ENCODE measurements at regions not wholly inside any gene's neighbourhood (a gene's known extent, or its start where the extent isn't known, plus 50 kb on each side); places are given as distances from the start of the nearest gene placed in this dataset.

DNA sequence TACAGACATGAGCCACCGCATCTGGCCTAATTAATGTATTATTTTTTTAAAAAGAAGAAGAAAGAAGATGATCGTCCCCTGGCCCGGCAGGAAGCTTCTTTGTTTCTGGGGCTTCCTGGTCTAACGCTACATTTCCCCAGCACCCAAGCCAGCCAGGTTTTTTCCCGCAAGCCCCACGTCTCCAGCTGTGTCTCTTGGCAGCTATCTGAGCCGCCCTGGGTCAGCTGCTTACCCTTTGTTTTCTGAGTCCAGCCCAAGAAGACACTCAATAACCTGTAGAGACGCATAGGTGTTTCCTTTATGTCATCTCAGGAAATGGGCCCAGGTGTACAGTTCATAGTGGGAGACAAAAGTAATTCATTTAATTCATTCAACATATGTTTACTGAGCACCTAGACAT lies 110.2 kb downstream of the MTPAP start:
- no peak overlapping the region for H3K4me3 ChIP-seq
- no peaks in the 10 kb centered on the region for H3K27me3 ChIP-seq
- TF ChIP-seq CTCF (IDR thresholded peaks at IDR 0.05) (no peak), POLR2A (IDR thresholded peaks at IDR 0.05) (no peak)
- DNase-seq: no peak
- no peaks in the 10 kb centered on the region for H3K36me3 ChIP-seq
- no peaks in the 10 kb centered on the region for H3K4me1 ChIP-seq
- intact Hi-C loops (cut with DNase I; ENCODE audit: low total_unique reads): no loop called here
- H3K9me3 ChIP-seq: no peaks in the 10 kb centered on the region
- H3K27ac ChIP-seq: no peak overlapping the region

DNA sequence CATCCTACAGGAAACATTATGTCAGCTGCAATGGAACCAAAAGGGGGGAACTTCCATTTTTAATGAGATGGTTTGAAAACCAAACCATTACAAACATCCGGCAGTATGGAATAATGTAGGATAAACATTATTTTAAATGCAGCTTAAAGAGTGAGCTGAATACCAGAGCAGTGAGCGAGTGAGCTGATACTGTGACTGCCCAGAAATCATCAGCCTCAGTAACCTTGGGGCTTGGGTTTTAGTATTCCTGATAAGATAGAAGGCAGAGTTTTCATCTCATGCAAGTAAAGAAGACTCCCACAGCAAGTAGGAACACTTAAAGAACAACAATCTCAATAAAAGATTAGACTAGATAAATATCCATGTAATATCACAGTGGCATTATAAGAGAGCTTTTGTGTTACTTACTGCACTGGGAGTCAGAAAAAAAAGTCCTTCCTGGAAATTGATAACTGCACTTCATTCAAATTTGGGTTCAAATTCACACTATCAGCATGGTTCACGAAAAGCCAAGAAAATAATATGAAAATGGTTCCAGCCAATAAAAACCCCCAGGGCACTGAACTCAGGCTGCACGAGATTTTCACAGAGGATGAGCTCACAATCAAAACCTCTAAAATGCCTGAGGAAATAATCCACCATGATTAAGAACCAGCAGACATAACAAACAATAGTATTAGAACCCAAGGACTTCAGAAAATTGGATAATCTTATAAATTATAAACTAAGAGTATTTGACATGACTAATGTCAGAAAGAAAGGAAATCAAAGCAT lies 115.7 kb downstream of the MTPAP start:
- intact Hi-C loops (cut with DNase I; ENCODE audit: low total_unique reads): no loop called here
- Histone ChIP-seq H3K27ac (no peak overlapping the region), H3K4me3 (no peak overlapping the region), H3K27me3 (no peaks in the 10 kb centered on the region), H3K9me3 (no peaks in the 10 kb centered on the region), H3K36me3 (no peaks in the 10 kb centered on the region), H3K4me1 (no peaks in the 10 kb centered on the region)
- DNase-seq: no peak
- TF ChIP-seq CTCF (IDR thresholded peaks at IDR 0.05) (no peak), POLR2A (IDR thresholded peaks at IDR 0.05) (no peak)

GRCh38 chr10:30231709-30232108 lies 117.4 kb downstream of the MTPAP start:
- intact Hi-C loops (cut with DNase I; ENCODE audit: low total_unique reads): no loop called here
- Histone ChIP-seq H3K4me3 (no peak overlapping the region), H3K9me3 (no peaks in the 10 kb centered on the region), H3K4me1 (no peaks in the 10 kb centered on the region), H3K36me3 (no peaks in the 10 kb centered on the region), H3K27ac (no peak overlapping the region), H3K27me3 (no peaks in the 10 kb centered on the region)
- no peak for TF ChIP-seq POLR2A (IDR thresholded peaks at IDR 0.05)
- no peak for TF ChIP-seq CTCF (IDR thresholded peaks at IDR 0.05)
- no peak for DNase-seq

DNA sequence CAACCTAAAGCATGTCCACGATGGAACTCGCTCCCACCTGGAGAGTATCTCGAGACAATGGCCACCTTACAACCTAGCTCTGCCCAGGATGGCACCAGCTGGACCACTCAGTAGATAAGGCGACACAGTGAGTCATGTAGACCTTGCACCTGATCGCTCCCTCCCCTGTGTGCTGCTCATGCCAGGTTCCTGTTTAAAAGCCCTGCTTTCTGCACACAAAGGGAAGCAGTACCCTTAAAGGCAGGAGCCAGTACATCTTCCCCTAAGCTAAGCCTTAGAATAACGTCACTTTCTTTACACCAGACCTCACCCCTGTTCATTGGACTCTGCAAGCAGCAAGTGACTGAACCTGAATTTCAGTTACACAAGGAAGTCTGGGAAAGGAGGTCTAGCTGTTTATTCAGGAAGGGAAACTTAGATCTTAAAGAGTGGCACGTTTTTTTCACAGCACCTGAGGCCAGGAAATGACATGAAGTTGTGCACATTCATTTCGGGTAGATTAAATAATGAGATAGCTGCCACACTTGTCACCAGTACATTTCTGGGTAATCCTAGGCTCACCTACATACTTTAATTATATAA lies 117.9 kb downstream of the MTPAP start:
- Histone ChIP-seq H3K27me3 (no peaks in the 10 kb centered on the region), H3K4me1 (no peaks in the 10 kb centered on the region), H3K9me3 (no peaks in the 10 kb centered on the region), H3K4me3 (no peak overlapping the region), H3K27ac (no peak overlapping the region), H3K36me3 (no peaks in the 10 kb centered on the region)
- intact Hi-C loops (cut with DNase I; ENCODE audit: low total_unique reads): no loop called here
- no peak for TF ChIP-seq CTCF (IDR thresholded peaks at IDR 0.05)
- no peak for TF ChIP-seq POLR2A (IDR thresholded peaks at IDR 0.05)
- DNase-seq: no peak

- no peaks in the 10 kb centered on the region for H3K36me3 ChIP-seq
- no peak overlapping the region for H3K4me3 ChIP-seq
- no peak for DNase-seq
- no peaks in the 10 kb centered on the region for H3K4me1 ChIP-seq
- no peaks in the 10 kb centered on the region for H3K9me3 ChIP-seq
- TF ChIP-seq CTCF (IDR thresholded peaks at IDR 0.05) (no peak), POLR2A (IDR thresholded peaks at IDR 0.05) (no peak)
- no peaks in the 10 kb centered on the region for H3K27me3 ChIP-seq
- no peak overlapping the region for H3K27ac ChIP-seq
- intact Hi-C loops (cut with DNase I; ENCODE audit: low total_unique reads): no loop called here
These were observed 119.5 kb downstream of the MTPAP start for GRCh38 chr10:30229536-30229935.

All from uterus (tissue), 3 donors.